ENCODE measurements at regions not wholly inside any gene's neighbourhood (a gene's known extent, or its start where the extent isn't known, plus 50 kb on each side); places are given as distances from the start of the nearest gene placed in this dataset.
"Not testable (repeated sequence)": the region's sequence is repeated elsewhere in the genome, so short reads cannot be mapped to it uniquely, and the experiment has no call there.

- no peak overlapping the region for H2AFZ ChIP-seq (ENCODE audit: insufficient read depth, low read depth, low read length, poor library complexity, severe bottlenecking)
- H3K27ac ChIP-seq (ENCODE audit: low read length in 2 of 2): no peak overlapping the region
- H3K36me3 ChIP-seq (replicated peaks in 1 of 2; ENCODE audit: control extremely low read depth in 1 of 2, control insufficient read depth in 1 of 2, extremely low read depth in 1 of 2, insufficient read depth in 2 of 2, low read length in 1 of 2): no peaks in the 10 kb centered on the region
- Mint-ChIP-seq H3K4me3 (no peak overlapping the region), H3K27me3 (no peaks in the 10 kb centered on the region), H3K9me3 (ENCODE audit: insufficient read depth) (no peaks in the 10 kb centered on the region), H3K4me1 (no peaks in the 10 kb centered on the region), H3K27ac (no peak overlapping the region)
- peaks cover 0 to 4% (median 0%) of the 10 kb centered on the region in 3 donors for H3K9me3 ChIP-seq (ENCODE audit: control extremely low read depth in 1 of 3, control insufficient read depth in 2 of 3, insufficient read depth in 1 of 3, low read length in 2 of 3)
- 98% methylated on average over 5 of the region's 12 CpGs for WGBS (ENCODE audit: insufficient coverage)
- no peaks in the 10 kb centered on the region for H3K27me3 ChIP-seq (replicated peaks in 1 of 4; ENCODE audit: control extremely low read depth in 1 of 4, control insufficient read depth in 3 of 4, insufficient read depth in 4 of 4, low read length in 3 of 4)
- H3K4me3 ChIP-seq (ENCODE audit: control extremely low read depth in 1 of 5, extremely low read depth in 1 of 5, insufficient read depth in 1 of 5, low read depth in 2 of 5, low read length in 4 of 5): no peak overlapping the region
- no peaks in the 10 kb centered on the region for H3K4me1 ChIP-seq (ENCODE audit: control insufficient read depth in 2 of 2, insufficient read depth in 2 of 2, low read length in 2 of 2)
- ATAC-seq (ENCODE audit: low read depth) (no peak), DNase-seq (no peak)
- TF ChIP-seq EZH2 (IDR thresholded peaks at IDR 0.05; ENCODE audit: borderline replicate concordance, insufficient read depth, low read depth, low read length, poor library complexity, severe bottlenecking): no peak
- TF ChIP-seq, protein P1, sequence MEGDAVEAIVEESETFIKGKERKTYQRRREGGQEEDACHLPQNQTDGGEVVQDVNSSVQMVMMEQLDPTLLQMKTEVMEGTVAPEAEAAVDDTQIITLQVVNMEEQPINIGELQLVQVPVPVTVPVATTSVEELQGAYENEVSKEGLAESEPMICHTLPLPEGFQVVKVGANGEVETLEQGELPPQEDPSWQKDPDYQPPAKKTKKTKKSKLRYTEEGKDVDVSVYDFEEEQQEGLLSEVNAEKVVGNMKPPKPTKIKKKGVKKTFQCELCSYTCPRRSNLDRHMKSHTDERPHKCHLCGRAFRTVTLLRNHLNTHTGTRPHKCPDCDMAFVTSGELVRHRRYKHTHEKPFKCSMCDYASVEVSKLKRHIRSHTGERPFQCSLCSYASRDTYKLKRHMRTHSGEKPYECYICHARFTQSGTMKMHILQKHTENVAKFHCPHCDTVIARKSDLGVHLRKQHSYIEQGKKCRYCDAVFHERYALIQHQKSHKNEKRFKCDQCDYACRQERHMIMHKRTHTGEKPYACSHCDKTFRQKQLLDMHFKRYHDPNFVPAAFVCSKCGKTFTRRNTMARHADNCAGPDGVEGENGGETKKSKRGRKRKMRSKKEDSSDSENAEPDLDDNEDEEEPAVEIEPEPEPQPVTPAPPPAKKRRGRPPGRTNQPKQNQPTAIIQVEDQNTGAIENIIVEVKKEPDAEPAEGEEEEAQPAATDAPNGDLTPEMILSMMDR (IDR thresholded peaks at IDR 0.05): no peak
- H3K79me2 ChIP-seq (ENCODE audit: control insufficient read depth, insufficient read depth, low read length): no peaks in the 10 kb centered on the region
- CTCF ChIA-PET: no interaction called here
- POLR2A ChIA-PET: no interaction called here
- no peak overlapping the region for H3K4me2 ChIP-seq (replicated peaks; ENCODE audit: low read depth, low read length, poor library complexity, severe bottlenecking)
- H3K9ac ChIP-seq (ENCODE audit: low read length): no peak overlapping the region
- intact Hi-C loops (cut with micrococcal nuclease): no loop called here
- no peaks in the 10 kb centered on the region for H4K20me1 ChIP-seq (ENCODE audit: control insufficient read depth, insufficient read depth, low read length, poor library complexity, severe bottlenecking)
These were observed 193.4 kb upstream of the WWC1 start for GRCh38 chr5:168097876-168098653.

- DNase-seq: no peak
- no peak overlapping the region for H3K27ac Mint-ChIP-seq
- Histone ChIP-seq H3K79me2 (ENCODE audit: control insufficient read depth, insufficient read depth, low read length) (no peaks in the 10 kb centered on the region), H3K9ac (ENCODE audit: low read length) (no peak overlapping the region), H2AFZ (ENCODE audit: insufficient read depth, low read depth, low read length, poor library complexity, severe bottlenecking) (no peak overlapping the region), H3K4me3 (ENCODE audit: control extremely low read depth in 1 of 5, extremely low read depth in 1 of 5, insufficient read depth in 1 of 5, low read depth in 2 of 5, low read length in 4 of 5) (no peak overlapping the region), H3K27ac (ENCODE audit: low read length in 2 of 2) (no peak overlapping the region), H3K27me3 (replicated peaks in 1 of 4; ENCODE audit: control extremely low read depth in 1 of 4, control insufficient read depth in 3 of 4, insufficient read depth in 4 of 4, low read length in 3 of 4) (no peaks in the 10 kb centered on the region), H4K20me1 (ENCODE audit: control insufficient read depth, insufficient read depth, low read length, poor library complexity, severe bottlenecking) (no peaks in the 10 kb centered on the region), H3K4me2 (replicated peaks; ENCODE audit: low read depth, low read length, poor library complexity, severe bottlenecking) (no peak overlapping the region), H3K9me3 (ENCODE audit: control extremely low read depth in 1 of 3, control insufficient read depth in 2 of 3, insufficient read depth in 1 of 3, low read length in 2 of 3) (peaks cover 0 to 4% (median 0%) of the 10 kb centered on the region in 3 donors), H3K4me1 (ENCODE audit: control insufficient read depth in 2 of 2, insufficient read depth in 2 of 2, low read length in 2 of 2) (no peaks in the 10 kb centered on the region), H3K36me3 (replicated peaks in 1 of 2; ENCODE audit: control extremely low read depth in 1 of 2, control insufficient read depth in 1 of 2, extremely low read depth in 1 of 2, insufficient read depth in 2 of 2, low read length in 1 of 2) (no peaks in the 10 kb centered on the region)
- no peak overlapping the region for H3K4me3 Mint-ChIP-seq
- CTCF ChIA-PET: interaction anchor here (0.6 kb wide), 1 partner anchor 118 kb away, joined by 4 read pairs; no protein-coding TSS in a partner anchor
- peaks cover 4% of the 10 kb centered on the region for H3K27me3 Mint-ChIP-seq
- no peak for TF ChIP-seq EZH2 (IDR thresholded peaks at IDR 0.05; ENCODE audit: borderline replicate concordance, insufficient read depth, low read depth, low read length, poor library complexity, severe bottlenecking)
- TF ChIP-seq, protein P1 (IDR thresholded peaks at IDR 0.05): no peak
- no peaks in the 10 kb centered on the region for H3K9me3 Mint-ChIP-seq (ENCODE audit: insufficient read depth)
- POLR2A ChIA-PET: no interaction called here
- H3K4me1 Mint-ChIP-seq: no peaks in the 10 kb centered on the region
- WGBS (ENCODE audit: insufficient coverage): 86% methylated on average over 2 of the region's 8 CpGs
- intact Hi-C loops (cut with micrococcal nuclease): no loop called here
- ATAC-seq (ENCODE audit: low read depth): no peak
These were observed 190.1 kb upstream of the WWC1 start for GRCh38 chr5:168101352-168101751.

GRCh38 chr5:168103018-168103417 is 188.4 kb upstream of the WWC1 start:
- H2AFZ ChIP-seq (ENCODE audit: insufficient read depth, low read depth, low read length, poor library complexity, severe bottlenecking); H3K9me3 Mint-ChIP-seq (ENCODE audit: insufficient read depth); H3K4me3 ChIP-seq (ENCODE audit: control extremely low read depth in 1 of 5, extremely low read depth in 1 of 5, insufficient read depth in 1 of 5, low read depth in 2 of 5, low read length in 4 of 5); H3K4me1 Mint-ChIP-seq; H3K4me1 ChIP-seq (ENCODE audit: control insufficient read depth in 2 of 2, insufficient read depth in 2 of 2, low read length in 2 of 2); H3K9ac ChIP-seq (ENCODE audit: low read length); H3K27me3 Mint-ChIP-seq; H3K79me2 ChIP-seq (ENCODE audit: control insufficient read depth, insufficient read depth, low read length); POLR2A ChIA-PET; H3K36me3 ChIP-seq (replicated peaks in 1 of 2; ENCODE audit: control extremely low read depth in 1 of 2, control insufficient read depth in 1 of 2, extremely low read depth in 1 of 2, insufficient read depth in 2 of 2, low read length in 1 of 2); intact Hi-C loops (cut with micrococcal nuclease); H3K27ac ChIP-seq (ENCODE audit: low read length in 2 of 2); DNase-seq; H3K4me3 Mint-ChIP-seq; H3K4me2 ChIP-seq (replicated peaks; ENCODE audit: low read depth, low read length, poor library complexity, severe bottlenecking); H3K27me3 ChIP-seq (replicated peaks in 1 of 4; ENCODE audit: control extremely low read depth in 1 of 4, control insufficient read depth in 3 of 4, insufficient read depth in 4 of 4, low read length in 3 of 4); CTCF ChIA-PET; ATAC-seq (ENCODE audit: low read depth); H3K9me3 ChIP-seq (ENCODE audit: control extremely low read depth in 1 of 3, control insufficient read depth in 2 of 3, insufficient read depth in 1 of 3, low read length in 2 of 3); H4K20me1 ChIP-seq (ENCODE audit: control insufficient read depth, insufficient read depth, low read length, poor library complexity, severe bottlenecking); H3K27ac Mint-ChIP-seq: not testable (repeated sequence)
- WGBS (ENCODE audit: insufficient coverage): 100% methylated on average over 4 of the region's 6 CpGs
